Hepatocyte (in vitro differentiated cells): ENCODE measurements at regions not wholly inside any gene's neighbourhood (a gene's known extent, or its start where the extent isn't known, plus 50 kb on each side); places are given as distances from the start of the nearest gene placed in this dataset.

Experiments used
- EZH2 ChIP-seq: fragments of 200-600 bp; sonication (generic); IDR thresholded peaks from 2 replicates; pipeline ENCODE4 v1.6.1; 2016; ENCODE audit warnings: antibody characterized with exemption, mild to moderate bottlenecking, borderline replicate concordance
- TF ChIP-seq, protein P1 (sequence below): fragments of 200-600 bp; sonication (generic); IDR thresholded peaks from 2 replicates; pipeline ENCODE4 v1.5.1; 2016; ENCODE audit warnings: antibody characterized with exemption, mild to moderate bottlenecking; ENCODE audit not compliant: poor library complexity

DNA sequence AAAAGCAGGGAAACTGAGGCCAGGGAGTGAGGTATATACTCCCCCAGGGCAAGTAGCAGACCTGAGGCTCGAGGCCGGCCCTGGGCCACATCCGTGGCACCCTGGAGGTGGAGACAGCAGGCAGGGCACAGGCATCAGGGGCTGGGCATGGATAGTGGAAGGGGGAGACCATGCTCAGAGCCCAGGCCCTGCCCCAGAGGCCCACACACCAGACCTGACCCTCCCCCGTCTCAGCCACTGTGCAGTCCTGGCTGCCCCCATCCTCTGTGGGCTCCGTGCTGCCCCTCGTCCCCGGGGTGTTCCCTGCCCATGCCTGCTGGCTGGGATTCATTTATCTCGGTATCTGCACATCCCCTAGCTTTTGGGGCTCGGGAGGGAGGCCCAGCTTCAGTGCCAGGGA lies 103.1 kb upstream of the NKX1-1 start:
- TF ChIP-seq, protein P1, sequence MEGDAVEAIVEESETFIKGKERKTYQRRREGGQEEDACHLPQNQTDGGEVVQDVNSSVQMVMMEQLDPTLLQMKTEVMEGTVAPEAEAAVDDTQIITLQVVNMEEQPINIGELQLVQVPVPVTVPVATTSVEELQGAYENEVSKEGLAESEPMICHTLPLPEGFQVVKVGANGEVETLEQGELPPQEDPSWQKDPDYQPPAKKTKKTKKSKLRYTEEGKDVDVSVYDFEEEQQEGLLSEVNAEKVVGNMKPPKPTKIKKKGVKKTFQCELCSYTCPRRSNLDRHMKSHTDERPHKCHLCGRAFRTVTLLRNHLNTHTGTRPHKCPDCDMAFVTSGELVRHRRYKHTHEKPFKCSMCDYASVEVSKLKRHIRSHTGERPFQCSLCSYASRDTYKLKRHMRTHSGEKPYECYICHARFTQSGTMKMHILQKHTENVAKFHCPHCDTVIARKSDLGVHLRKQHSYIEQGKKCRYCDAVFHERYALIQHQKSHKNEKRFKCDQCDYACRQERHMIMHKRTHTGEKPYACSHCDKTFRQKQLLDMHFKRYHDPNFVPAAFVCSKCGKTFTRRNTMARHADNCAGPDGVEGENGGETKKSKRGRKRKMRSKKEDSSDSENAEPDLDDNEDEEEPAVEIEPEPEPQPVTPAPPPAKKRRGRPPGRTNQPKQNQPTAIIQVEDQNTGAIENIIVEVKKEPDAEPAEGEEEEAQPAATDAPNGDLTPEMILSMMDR, result no peak
- TF ChIP-seq EZH2, result no peak
